H1 (cell line): ENCODE measurements at regions not wholly inside any gene's neighbourhood (a gene's known extent, or its start where the extent isn't known, plus 50 kb on each side); places are given as distances from the start of the nearest gene placed in this dataset.

Experiments
- KDM1A ChIP-seq: fragments of 200-600, 300-600 bp; sonication (generic); IDR thresholded peaks from 2 replicates; pipeline ENCODE4 v1.7.1; 2016; ENCODE audit warnings: mild to moderate bottlenecking, low read length, borderline replicate concordance
- PHF8 ChIP-seq: fragments of 200-600 bp; sonication (generic); conservative IDR thresholded peaks from 2 replicates; pipeline ENCODE4 v1.7.1; 2012; ENCODE audit warnings: low read depth, mild to moderate bottlenecking, inconsistent platforms, low read length, moderate library complexity
- SIRT6 ChIP-seq: IDR thresholded peaks from one replicate; pipeline ENCODE4 v1.7.1; 2012; ENCODE audit warnings: low read length, inconsistent platforms
- SIX5 ChIP-seq: IDR thresholded peaks from 2 replicates; pipeline ENCODE4 v1.6.1; 2011; ENCODE audit warnings: mild to moderate bottlenecking, low read depth, low read length
- YY1 ChIP-seq: IDR thresholded peaks from 2 replicates; pipeline ENCODE4 v1.6.1; 2011; ENCODE audit warnings: low read depth, mild to moderate bottlenecking, low read length
- TF ChIP-seq, protein P1 (sequence below): fragments of 300-600 bp; sonication (generic); IDR thresholded peaks from 2 replicates; pipeline ENCODE4 v1.7.1; 2012; ENCODE audit warnings: low read length, moderate library complexity, mild to moderate bottlenecking, inconsistent platforms; ENCODE audit not compliant: insufficient replicate concordance

DNA sequence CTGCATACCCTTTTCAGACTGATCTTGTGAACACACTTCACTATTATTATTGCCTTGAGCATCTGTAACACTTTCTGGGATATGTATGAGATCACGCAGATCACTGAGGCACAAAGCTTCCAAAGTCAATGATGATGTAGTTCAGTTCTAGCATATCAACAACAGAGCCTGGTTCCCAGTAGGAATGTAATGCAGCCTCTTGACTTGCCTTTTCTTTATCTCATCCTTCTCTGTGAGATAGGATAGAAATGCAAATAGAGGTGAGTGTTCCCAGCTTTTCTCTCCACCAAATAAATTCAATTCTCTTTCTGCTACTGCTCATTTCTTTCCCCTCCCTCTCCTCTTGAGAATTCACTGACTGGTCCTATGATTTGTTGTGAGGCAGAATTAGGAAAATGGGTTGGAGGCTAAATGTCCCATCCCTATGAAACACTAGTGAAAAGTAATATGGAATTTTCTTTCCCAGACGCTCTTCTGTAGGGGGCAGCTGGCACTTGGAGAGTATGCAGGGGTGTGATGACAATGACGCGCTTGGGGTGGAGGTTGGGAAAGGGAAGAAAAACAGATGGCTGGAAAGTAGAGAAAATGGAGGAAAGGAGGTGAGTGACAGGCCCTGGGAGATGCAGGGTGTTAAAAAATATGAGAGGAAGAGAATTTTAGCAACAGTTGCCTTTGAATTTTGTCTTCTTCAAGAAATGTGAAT is 96.0 kb upstream of the TMTC1 start (continued):
- TF ChIP-seq, protein P1, sequence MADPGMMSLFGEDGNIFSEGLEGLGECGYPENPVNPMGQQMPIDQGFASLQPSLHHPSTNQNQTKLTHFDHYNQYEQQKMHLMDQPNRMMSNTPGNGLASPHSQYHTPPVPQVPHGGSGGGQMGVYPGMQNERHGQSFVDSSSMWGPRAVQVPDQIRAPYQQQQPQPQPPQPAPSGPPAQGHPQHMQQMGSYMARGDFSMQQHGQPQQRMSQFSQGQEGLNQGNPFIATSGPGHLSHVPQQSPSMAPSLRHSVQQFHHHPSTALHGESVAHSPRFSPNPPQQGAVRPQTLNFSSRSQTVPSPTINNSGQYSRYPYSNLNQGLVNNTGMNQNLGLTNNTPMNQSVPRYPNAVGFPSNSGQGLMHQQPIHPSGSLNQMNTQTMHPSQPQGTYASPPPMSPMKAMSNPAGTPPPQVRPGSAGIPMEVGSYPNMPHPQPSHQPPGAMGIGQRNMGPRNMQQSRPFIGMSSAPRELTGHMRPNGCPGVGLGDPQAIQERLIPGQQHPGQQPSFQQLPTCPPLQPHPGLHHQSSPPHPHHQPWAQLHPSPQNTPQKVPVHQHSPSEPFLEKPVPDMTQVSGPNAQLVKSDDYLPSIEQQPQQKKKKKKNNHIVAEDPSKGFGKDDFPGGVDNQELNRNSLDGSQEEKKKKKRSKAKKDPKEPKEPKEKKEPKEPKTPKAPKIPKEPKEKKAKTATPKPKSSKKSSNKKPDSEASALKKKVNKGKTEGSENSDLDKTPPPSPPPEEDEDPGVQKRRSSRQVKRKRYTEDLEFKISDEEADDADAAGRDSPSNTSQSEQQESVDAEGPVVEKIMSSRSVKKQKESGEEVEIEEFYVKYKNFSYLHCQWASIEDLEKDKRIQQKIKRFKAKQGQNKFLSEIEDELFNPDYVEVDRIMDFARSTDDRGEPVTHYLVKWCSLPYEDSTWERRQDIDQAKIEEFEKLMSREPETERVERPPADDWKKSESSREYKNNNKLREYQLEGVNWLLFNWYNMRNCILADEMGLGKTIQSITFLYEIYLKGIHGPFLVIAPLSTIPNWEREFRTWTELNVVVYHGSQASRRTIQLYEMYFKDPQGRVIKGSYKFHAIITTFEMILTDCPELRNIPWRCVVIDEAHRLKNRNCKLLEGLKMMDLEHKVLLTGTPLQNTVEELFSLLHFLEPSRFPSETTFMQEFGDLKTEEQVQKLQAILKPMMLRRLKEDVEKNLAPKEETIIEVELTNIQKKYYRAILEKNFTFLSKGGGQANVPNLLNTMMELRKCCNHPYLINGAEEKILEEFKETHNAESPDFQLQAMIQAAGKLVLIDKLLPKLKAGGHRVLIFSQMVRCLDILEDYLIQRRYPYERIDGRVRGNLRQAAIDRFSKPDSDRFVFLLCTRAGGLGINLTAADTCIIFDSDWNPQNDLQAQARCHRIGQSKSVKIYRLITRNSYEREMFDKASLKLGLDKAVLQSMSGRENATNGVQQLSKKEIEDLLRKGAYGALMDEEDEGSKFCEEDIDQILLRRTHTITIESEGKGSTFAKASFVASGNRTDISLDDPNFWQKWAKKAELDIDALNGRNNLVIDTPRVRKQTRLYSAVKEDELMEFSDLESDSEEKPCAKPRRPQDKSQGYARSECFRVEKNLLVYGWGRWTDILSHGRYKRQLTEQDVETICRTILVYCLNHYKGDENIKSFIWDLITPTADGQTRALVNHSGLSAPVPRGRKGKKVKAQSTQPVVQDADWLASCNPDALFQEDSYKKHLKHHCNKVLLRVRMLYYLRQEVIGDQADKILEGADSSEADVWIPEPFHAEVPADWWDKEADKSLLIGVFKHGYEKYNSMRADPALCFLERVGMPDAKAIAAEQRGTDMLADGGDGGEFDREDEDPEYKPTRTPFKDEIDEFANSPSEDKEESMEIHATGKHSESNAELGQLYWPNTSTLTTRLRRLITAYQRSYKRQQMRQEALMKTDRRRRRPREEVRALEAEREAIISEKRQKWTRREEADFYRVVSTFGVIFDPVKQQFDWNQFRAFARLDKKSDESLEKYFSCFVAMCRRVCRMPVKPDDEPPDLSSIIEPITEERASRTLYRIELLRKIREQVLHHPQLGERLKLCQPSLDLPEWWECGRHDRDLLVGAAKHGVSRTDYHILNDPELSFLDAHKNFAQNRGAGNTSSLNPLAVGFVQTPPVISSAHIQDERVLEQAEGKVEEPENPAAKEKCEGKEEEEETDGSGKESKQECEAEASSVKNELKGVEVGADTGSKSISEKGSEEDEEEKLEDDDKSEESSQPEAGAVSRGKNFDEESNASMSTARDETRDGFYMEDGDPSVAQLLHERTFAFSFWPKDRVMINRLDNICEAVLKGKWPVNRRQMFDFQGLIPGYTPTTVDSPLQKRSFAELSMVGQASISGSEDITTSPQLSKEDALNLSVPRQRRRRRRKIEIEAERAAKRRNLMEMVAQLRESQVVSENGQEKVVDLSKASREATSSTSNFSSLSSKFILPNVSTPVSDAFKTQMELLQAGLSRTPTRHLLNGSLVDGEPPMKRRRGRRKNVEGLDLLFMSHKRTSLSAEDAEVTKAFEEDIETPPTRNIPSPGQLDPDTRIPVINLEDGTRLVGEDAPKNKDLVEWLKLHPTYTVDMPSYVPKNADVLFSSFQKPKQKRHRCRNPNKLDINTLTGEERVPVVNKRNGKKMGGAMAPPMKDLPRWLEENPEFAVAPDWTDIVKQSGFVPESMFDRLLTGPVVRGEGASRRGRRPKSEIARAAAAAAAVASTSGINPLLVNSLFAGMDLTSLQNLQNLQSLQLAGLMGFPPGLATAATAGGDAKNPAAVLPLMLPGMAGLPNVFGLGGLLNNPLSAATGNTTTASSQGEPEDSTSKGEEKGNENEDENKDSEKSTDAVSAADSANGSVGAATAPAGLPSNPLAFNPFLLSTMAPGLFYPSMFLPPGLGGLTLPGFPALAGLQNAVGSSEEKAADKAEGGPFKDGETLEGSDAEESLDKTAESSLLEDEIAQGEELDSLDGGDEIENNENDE: no peak
- TF ChIP-seq YY1 (no peak), SIX5 (no peak), PHF8 (no peak), KDM1A (no peak), SIRT6 (no peak)
